ENCODE measurements at regions not wholly inside any gene's neighbourhood (a gene's known extent, or its start where the extent isn't known, plus 50 kb on each side); places are given as distances from the start of the nearest gene placed in this dataset.
A peak's percentile ranks its signal among the peaks of the same experiment; 100 is the strongest.

GRCh38 chr1:73644198-73644597, 553.8 kb downstream of the LRRIQ3 start:
- DNase-seq (ENCODE audit: low spot score) = no peak

GRCh38 chr1:73639494-73639893, 558.5 kb downstream of the LRRIQ3 start:
- no peak for DNase-seq (ENCODE audit: low spot score)

- DNase-seq (ENCODE audit: low spot score) = no peak
Measured at GRCh38 chr1:73637264-73637663, 560.7 kb downstream of the LRRIQ3 start.

- no peak for DNase-seq (ENCODE audit: low spot score)
Measured at GRCh38 chr1:73635021-73635420, 563.0 kb downstream of the LRRIQ3 start.

DNA sequence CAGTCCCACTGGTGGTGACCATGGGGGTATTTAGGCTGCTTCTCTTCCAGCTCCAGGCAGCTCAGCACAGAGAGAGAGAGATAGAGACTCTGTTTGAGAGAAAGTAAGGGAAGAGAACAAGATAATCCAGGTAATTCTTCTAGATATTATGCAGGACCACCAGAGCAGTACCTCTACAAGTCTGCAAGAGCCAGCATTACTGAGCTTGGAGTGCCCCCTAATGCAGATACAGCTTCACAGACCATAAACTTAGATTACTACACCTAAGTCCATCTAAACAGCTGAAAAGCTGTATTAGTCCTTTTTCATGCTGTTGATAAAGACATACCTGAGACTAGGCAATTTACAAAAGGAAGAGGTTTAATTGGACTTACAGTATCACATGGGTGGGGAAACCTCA, 570.3 kb downstream of the LRRIQ3 start:
- no peak for DNase-seq (ENCODE audit: low spot score)

DNA sequence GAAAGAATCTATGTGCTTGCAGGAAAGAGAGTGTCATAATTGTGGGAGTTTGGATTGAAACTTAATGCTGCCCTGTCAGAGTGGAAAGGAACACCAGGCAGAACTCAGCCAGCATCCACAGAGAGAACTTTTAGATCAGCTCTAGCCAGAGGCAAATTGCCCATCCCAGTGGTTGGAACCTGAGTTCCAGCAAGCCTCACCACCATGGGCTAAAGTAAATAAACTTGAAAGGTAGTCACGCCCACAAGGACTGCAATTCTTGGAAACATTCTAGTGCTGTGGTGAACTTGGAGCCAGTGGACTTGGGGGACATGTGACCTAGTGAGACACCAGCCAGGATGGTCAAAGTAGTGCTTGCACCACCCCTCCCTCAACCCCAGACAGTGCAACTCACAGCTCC, 571.6 kb downstream of the LRRIQ3 start:
- DNase-seq (ENCODE audit: low spot score) = no peak

- no peak for DNase-seq (ENCODE audit: low spot score)
Measured at GRCh38 chr1:73623946-73624345, 574.0 kb downstream of the LRRIQ3 start.

- no peak for DNase-seq (ENCODE audit: low spot score)
Measured at GRCh38 chr1:73617145-73617544, 580.8 kb downstream of the LRRIQ3 start.

DNA sequence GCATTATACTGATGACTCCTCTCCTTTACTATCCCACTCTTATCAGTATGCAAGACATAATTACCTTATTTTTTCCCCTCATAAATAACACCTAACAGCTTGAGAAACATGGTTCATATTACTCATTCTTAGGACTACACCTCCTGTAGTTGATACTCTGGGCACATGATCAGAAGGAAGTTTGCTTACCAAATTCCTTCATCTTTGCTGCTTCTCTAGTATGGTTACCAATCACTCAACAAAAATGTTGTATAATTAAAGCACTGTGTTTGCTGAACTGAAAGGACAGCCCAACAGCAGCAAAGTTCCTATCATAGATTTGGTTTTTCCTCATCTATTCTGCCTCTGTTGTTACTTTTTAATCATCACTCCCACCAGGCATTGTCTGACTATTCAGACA, 586.3 kb downstream of the LRRIQ3 start:
- no peak for DNase-seq (ENCODE audit: low spot score)

GRCh38 chr1:73604739-73605138, 593.2 kb downstream of the LRRIQ3 start:
- no peak for DNase-seq (ENCODE audit: low spot score)

- DNase-seq (ENCODE audit: low spot score) = no peak
Measured at GRCh38 chr1:73604211-73604610, 593.8 kb downstream of the LRRIQ3 start.

DNA sequence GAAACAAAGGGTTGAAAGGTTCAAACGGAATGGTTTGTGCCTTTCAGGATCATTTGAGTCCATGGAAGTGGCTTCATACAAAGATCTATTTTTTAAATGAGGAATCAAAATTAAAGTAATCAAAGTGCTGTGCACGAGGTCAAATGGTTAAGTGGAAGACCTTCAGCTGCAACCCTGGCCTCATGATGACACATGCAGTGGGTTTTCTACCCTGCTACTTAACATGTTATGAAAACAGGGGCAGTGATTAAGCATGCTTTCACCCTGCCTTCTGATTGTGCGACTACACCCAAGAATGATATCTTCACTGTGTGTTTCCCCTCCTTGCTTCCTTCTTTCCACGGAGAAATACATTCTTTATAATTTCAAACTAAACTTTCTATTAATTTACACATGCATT, 604.2 kb downstream of the LRRIQ3 start:
- no peak for DNase-seq (ENCODE audit: low spot score)

- DNase-seq (ENCODE audit: low spot score) = peak; percentile 58
Measured at GRCh38 chr1:73593364-73593763, 604.6 kb downstream of the LRRIQ3 start.

DNA sequence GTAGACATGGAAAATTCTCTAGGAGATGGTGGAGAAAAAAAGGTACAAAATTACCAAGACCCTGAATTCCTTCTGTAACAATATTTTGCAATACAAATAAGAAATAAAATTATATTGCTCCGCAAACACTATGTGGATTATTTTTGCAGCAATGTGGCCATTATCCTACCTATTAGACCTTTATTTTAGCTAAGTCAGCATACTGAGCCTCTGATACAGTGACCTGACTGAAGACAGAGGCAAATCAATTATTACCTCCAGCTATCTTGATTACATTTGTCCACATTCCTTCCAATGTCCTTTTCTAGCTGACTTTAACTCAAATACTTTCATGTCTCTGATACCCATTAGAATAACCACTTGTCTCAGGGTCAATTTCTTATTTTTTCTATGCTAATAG, 610.9 kb downstream of the LRRIQ3 start:
- DNase-seq (ENCODE audit: low spot score) = no peak

DNA sequence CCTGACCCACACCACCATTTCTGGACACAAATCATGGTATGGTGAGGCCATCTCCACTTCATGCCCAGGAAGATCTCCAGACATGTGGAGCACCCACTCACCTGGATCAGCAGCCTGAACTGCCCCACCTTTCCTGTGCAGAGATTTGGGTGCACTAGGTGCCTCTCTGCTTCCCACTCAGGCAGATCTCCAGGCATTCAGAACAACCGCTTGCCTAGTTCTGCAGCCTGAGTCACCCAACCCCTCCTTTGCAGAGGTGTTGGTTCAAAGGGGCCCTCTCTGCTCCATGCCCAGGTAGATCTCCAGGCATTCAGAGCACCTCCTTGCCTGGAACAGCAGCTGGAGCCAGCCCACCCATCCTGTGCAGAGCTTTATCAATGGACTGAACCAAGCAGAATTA, 620.8 kb downstream of the LRRIQ3 start:
- no peak for DNase-seq (ENCODE audit: low spot score)

GRCh38 chr1:73576083-73576482, 621.9 kb downstream of the LRRIQ3 start:
- no peak for DNase-seq (ENCODE audit: low spot score)

DNA sequence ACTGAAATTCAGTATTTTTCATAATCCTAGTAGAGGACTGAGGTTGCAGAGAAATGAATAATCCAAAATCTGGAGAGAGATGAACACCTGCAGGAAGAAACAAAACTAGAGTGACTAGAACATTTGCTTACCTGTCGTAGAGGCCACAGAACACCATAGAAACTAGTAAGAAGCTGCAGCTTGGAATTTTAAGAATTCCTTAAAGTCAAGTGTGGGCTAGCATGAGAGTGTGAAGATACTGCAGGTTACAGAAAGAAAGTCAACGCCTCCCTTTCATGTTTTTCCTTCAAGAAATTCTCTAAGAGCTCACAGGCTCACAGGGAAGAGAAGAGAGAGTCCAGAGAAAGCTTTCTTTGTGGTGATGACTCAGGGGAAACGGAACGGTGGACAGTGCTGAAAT, 633.7 kb downstream of the LRRIQ3 start:
- DNase-seq (ENCODE audit: low spot score) = no peak

DNA sequence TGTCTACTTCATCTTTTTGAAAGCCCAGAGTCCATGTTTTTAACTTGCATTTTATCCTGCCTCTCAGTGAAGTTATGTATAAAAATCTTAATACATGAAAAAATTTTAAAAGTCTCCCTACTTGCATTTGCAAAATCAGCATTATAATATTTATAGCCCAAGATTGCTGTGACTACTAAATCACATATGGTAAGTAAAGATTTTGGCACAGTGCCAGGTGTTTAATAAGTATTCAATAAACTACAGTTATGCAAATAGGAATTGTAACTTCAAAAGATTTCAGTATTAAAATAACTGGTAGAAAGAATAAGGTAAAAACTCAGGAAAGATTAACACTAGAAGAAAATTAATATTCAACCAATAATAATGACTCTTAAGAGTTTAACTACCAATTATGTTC, 641.7 kb downstream of the LRRIQ3 start:
- no peak for DNase-seq (ENCODE audit: low spot score)

GRCh38 chr1:73537400-73537799, 660.6 kb downstream of the LRRIQ3 start:
- DNase-seq (ENCODE audit: low spot score) = no peak

DNA sequence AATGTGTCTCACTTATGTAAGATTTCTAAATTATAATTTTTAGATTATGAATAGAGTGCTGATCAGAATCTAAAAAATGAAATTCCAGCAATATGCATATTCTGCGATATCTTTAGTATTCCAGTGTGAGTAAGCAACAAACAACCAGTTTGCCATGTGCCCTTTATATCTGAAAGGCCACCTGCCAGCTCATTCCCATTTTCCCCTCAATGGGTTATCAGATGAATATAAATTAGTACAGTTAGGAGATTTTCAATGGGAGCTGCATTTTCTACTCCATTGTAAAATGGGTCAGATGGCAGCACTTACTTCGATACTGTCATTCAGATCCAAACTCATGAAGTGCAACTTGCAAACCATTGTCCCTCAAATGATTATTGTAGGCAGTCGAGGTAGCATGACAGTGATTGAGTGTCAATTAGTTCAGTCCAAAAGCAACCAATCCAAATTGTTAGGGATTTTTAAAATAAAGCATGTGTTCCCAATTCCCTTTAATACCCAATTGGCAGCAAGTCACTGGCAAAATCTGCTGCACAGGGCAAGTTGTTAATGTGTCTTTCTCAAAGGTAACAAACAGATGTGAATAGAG, 680.3 kb downstream of the LRRIQ3 start:
- DNase-seq (ENCODE audit: low spot score) = no peak

DNA sequence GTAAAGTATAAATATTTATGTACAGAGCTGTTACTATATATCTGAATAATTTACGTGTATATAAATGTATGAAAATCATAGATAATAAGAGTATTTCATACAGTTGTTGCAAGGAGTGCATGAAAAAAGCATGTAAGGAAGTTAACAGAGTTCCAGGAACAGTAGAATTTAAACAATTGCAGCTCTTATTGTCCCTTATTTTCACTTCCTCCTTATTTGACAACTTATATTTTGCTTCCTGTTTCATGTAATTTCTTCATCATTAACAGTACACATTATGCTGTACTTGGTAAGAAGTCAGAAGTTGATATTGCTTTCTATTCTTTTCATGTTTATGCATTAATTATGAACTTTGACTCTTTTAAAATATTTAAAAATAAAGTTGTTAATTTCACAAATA, 681.5 kb downstream of the LRRIQ3 start:
- DNase-seq (ENCODE audit: low spot score) = no peak

DNA sequence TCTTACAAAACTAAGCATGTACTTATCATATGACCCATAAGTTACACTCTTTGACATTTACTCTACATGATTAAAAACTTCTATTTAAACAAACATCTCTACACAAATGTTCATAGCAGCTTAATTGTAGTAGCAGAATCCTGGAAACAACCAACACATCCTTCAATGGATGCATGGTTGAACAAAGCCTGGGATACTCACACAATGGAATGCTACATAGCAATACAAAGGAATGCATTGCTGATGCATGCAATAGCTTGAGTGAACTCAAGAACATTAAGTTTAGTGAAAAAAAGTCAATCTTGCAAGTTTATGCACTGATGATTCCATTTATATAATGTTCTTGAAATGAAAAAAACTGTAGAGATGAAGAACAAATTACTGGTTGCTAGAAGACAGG, 686.9 kb downstream of the LRRIQ3 start:
- no peak for DNase-seq (ENCODE audit: low spot score)

- no peak for DNase-seq (ENCODE audit: low spot score)
Measured at GRCh38 chr1:73500154-73500553, 697.8 kb downstream of the LRRIQ3 start.

- DNase-seq (ENCODE audit: low spot score) = no peak
Measured at GRCh38 chr1:73499671-73500070, 698.3 kb downstream of the LRRIQ3 start.

DNA sequence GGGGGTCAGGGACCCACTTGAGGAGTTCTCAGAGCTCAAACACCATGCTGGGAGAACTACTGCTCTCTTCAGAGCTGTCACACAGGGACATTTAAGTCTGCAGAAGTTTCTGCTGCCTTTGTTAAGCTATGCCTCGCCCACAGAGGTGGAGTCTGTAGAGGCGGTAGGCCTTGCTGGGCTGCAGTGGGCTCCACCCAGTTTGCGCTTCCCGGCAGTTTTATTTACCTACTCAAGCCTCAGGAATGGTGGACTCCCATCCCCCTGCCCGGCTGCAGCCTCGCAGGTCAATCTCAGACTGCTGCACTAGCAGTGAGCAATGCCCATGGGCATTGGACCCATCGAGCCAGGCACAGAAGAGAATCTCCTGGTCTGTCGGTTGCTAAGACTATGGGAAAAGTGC, 706.4 kb downstream of the LRRIQ3 start:
- DNase-seq (ENCODE audit: low spot score) = no peak
